ENCODE measurements at regions not wholly inside any gene's neighbourhood (a gene's known extent, or its start where the extent isn't known, plus 50 kb on each side); places are given as distances from the start of the nearest gene placed in this dataset.

- no peak for TF ChIP-seq CTCF (IDR thresholded peaks at IDR 0.05)
- no peak for TF ChIP-seq EZH2 (IDR thresholded peaks at IDR 0.05)
These were observed 61.3 kb upstream of the GPRC5B start for GRCh38 chr16:19945934-19946333.
